ENCODE measurements at regions not wholly inside any gene's neighbourhood (a gene's known extent, or its start where the extent isn't known, plus 50 kb on each side); places are given as distances from the start of the nearest gene placed in this dataset.

- TF ChIP-seq CTCF (conservative IDR thresholded peaks at IDR 0.05): peak; percentile 96
- H3K56ac ChIP-seq (ENCODE audit: insufficient read length, low read depth, low read length): no peak overlapping the region
- H3K36me3 Mint-ChIP-seq (ENCODE audit: insufficient read depth in 1 of 3, low read depth in 3 of 3): no peaks in the 10 kb centered on the region
- H4K8ac ChIP-seq (replicated peaks; ENCODE audit: insufficient read length, low read depth, low read length): no peak overlapping the region
- H2BK12ac ChIP-seq (ENCODE audit: insufficient read length, low read depth, low read length): no peak overlapping the region
- H3K27me3 ChIP-seq (ENCODE audit: insufficient read depth, low read length): no peaks in the 10 kb centered on the region
- peaks cover 2% of the 10 kb centered on the region for H3K23me2 ChIP-seq (ENCODE audit: insufficient read length, low read depth, low read length, poor library complexity, severe bottlenecking)
- H3K9me3 Mint-ChIP-seq: no peaks in the 10 kb centered on the region
- no peak overlapping the region for H3K4me3 Mint-ChIP-seq
- peaks cover 24 to 52% of the 10 kb centered on the region in 2 experiments for H3K4me1 Mint-ChIP-seq
- H2BK5ac ChIP-seq (ENCODE audit: insufficient read length, low read length): no peak overlapping the region
- no peaks in the 10 kb centered on the region for H3K9me3 ChIP-seq (ENCODE audit: control insufficient read depth, low read depth, low read length)
- H4K20me1 ChIP-seq (ENCODE audit: control insufficient read depth, insufficient read depth, insufficient read length): peaks cover 3% of the 10 kb centered on the region
- H2AK5ac ChIP-seq (ENCODE audit: insufficient read length, low read length): no peak overlapping the region
- no CpG with 5 or more reads among the region's 19 CpGs for WGBS (ENCODE audit: extremely low coverage, insufficient read length, low lambda C conversion rate)
- no peak overlapping the region for H2AFZ ChIP-seq (ENCODE audit: low read length)
- H2BK120ac ChIP-seq (ENCODE audit: low read depth, low read length, poor library complexity, severe bottlenecking): no peak overlapping the region
- peaks cover 12% of the 10 kb centered on the region; the same call in 1 of the 2 replicates for H3K4me1 ChIP-seq (ENCODE audit: insufficient read depth, low read length)
- no peak overlapping the region for H3K4me2 ChIP-seq (ENCODE audit: insufficient read depth, insufficient read length, low read length)
- no peak overlapping the region for H3K18ac ChIP-seq (ENCODE audit: insufficient read length, low read depth, low read length)
- no peak overlapping the region for H4K91ac ChIP-seq (ENCODE audit: insufficient read length, low read depth, low read length)
- H2BK15ac ChIP-seq (ENCODE audit: low read depth, low read length): no peak overlapping the region
- H3T11ph ChIP-seq (ENCODE audit: low read length): no peak overlapping the region
- DNase-seq: peak; percentile 86
- H3K4ac ChIP-seq (ENCODE audit: low read depth, low read length): no peak overlapping the region
- H3K9ac ChIP-seq (ENCODE audit: extremely low read depth, insufficient read length, low read length): no peak overlapping the region
- peaks cover 34% of the 10 kb centered on the region for H3K27me3 Mint-ChIP-seq (ENCODE audit: low read depth)
- no peak overlapping the region for H4K5ac ChIP-seq (ENCODE audit: insufficient read length, low read depth, low read length)
- no peaks in the 10 kb centered on the region for H3K79me1 ChIP-seq (ENCODE audit: insufficient read depth, low read depth, low read length, poor library complexity, severe bottlenecking)
- H3K23ac ChIP-seq (ENCODE audit: insufficient read length, low read depth, low read length): no peak overlapping the region
- H3K14ac ChIP-seq (ENCODE audit: insufficient read depth, low read length): no peak overlapping the region
- H2BK20ac ChIP-seq (ENCODE audit: low read depth, low read length, poor library complexity, severe bottlenecking): no peak overlapping the region
- H3K27ac Mint-ChIP-seq: peak overlapping the region in 1 of 3 experiments; percentile 67; a peak in 1 of 7 replicates
- H3K79me2 ChIP-seq (ENCODE audit: insufficient read depth, low read length): no peaks in the 10 kb centered on the region
- H3K27ac ChIP-seq (ENCODE audit: insufficient read length, low read depth, low read length): no peak overlapping the region
Measured at GRCh38 chr16:85316321-85316919, 204.1 kb upstream of the CIBAR2 start.

All from H9 (cell line).